Spleen (tissue), 11 donors: ENCODE measurements at regions not wholly inside any gene's neighbourhood (a gene's known extent, or its start where the extent isn't known, plus 50 kb on each side); places are given as distances from the start of the nearest gene placed in this dataset.

Experiments
- DNase-seq: peaks from one replicate; pipeline ENCODE4 v3.0.0-alpha.2; 2020
- H3K27ac ChIP-seq, 8 donors: fragments of 200-600 bp; sonication (generic) in 7 of 8; 1 replicate in 4 of 8; 2 replicates in 4 of 8; pipeline versions ENCODE4 v1.5.0 to v1.8.0; 2016 to 2021; ENCODE audit warnings: inconsistent platforms in 4 of 8, mild to moderate bottlenecking in 4 of 8, moderate library complexity in 1 of 8
- H3K27me3 ChIP-seq, 7 donors: fragments of 200-600 bp; sonication (generic) in 6 of 7; replicated peaks in 1 of 7; 1 replicate in 4 of 7; 2 replicates in 3 of 7; pipeline versions ENCODE4 v1.5.0 to v1.8.0; 2016 to 2021; ENCODE audit warnings: inconsistent platforms in 3 of 7, mild to moderate bottlenecking in 1 of 7
- H3K36me3 ChIP-seq, 6 donors: fragments of 200-600 bp; sonication (generic) in 5 of 6; 1 replicate in 4 of 6; 2 replicates in 2 of 6; pipeline versions ENCODE4 v1.5.0 to v1.8.0; 2016 to 2021; ENCODE audit warnings: inconsistent platforms in 2 of 6
- H3K4me1 ChIP-seq, 6 donors: fragments of 200-600 bp; sonication (generic) in 5 of 6; 1 replicate in 3 of 6; 2 replicates in 3 of 6; pipeline versions ENCODE4 v1.5.0 to v1.8.0; 2016 to 2021; ENCODE audit warnings: inconsistent platforms in 3 of 6
- H3K4me3 ChIP-seq, 8 donors: fragments of 200-600 bp; sonication (generic) in 7 of 8; 1 replicate in 4 of 8; 2 replicates in 4 of 8; pipeline versions ENCODE4 v1.5.0 to v1.8.0; 2016 to 2021; ENCODE audit warnings: inconsistent platforms in 4 of 8, mild to moderate bottlenecking in 4 of 8, moderate library complexity in 2 of 8
- H3K9me3 ChIP-seq, 8 donors: fragments of 200-600 bp; sonication (generic) in 7 of 8; 1 replicate in 4 of 8; 2 replicates in 4 of 8; pipeline versions ENCODE4 v1.5.0 to v1.8.0; 2016 to 2021; ENCODE audit warnings: inconsistent platforms in 4 of 8
- CTCF ChIP-seq, 11 experiments: fragments of 200-600 bp in 7 of 11; fragments of 450-650 bp in 4 of 11; sonication (generic) in 4 of 11; IDR thresholded peaks in 8 of 11; conservative IDR thresholded peaks in 3 of 11; 1 replicate in 7 of 11; 2 replicates in 4 of 11; pipeline versions ENCODE4 v1.4.0 to v1.8.0; 2016 to 2021; ENCODE audit warnings: antibody characterized with exemption in 11 of 11, inconsistent platforms in 4 of 11, mild to moderate bottlenecking in 1 of 11
- POLR2A ChIP-seq, 3 donors: fragments of 450-650 bp; IDR thresholded peaks; one replicate each; pipeline ENCODE4 v1.5.1; 2017; ENCODE audit warnings: antibody characterized with exemption in 3 of 3, mild to moderate bottlenecking in 1 of 3
- POLR2AphosphoS5 ChIP-seq, 3 donors: sonication (generic); formaldehyde crosslinking; IDR thresholded peaks; one replicate each; pipeline ENCODE4 v1.5.1; 2017; ENCODE audit warnings: antibody characterized with exemption in 3 of 3
- WGBS, 5 donors: extraction: QIAGEN DNeasy Blood & Tissue Kit in 3 of 5; methylation state at CpG; one replicate each; pipeline versions ENCODE4 v1.1.5 to v1.1.7; 2013 to 2018; 5-methylcytosine and 5-hydroxymethylcytosine counted together
- intact Hi-C: fragments of 100-400 bp; cut with DNase I; formaldehyde crosslinking; loops from one replicate; pipeline ENCODE4 v1.15.0; 2023; ENCODE audit warnings: low total_unique reads
- donor health status: healthy with polysubstance abuse.
- donor health status: DM: no; HTN: no; CAD: no; lungs with moderate emphysema.
- donor health status: DM: no; HTN: no; CAD: no.
- donor health status: Bipolar disorder and iron deficiency.
- donor health status: healthy.
- donor health status: DM: no; HTN: no; CAD: no.
- donor health status: DM: yes; HTN: yes; CAD: no.

GRCh38 chr1:186595969-186596368 is 84.3 kb downstream of the PTGS2 start:
- Histone ChIP-seq H3K27ac (no peak overlapping the region), H3K9me3 (peaks cover 0 to 23% (median 12%) of the 10 kb centered on the region in 8 donors), H3K4me3 (no peak overlapping the region), H3K27me3 (no peaks in the 10 kb centered on the region), H3K36me3 (no peaks in the 10 kb centered on the region), H3K4me1 (no peaks in the 10 kb centered on the region)
- DNase-seq, result no peak
- no peak for TF ChIP-seq POLR2AphosphoS5 (IDR thresholded peaks at IDR 0.05)
- TF ChIP-seq POLR2A (IDR thresholded peaks at IDR 0.05), result no peak
- TF ChIP-seq CTCF (IDR thresholded peaks at IDR 0.05 in 8 of 11, conservative IDR thresholded peaks at IDR 0.05 in 3 of 11), result no peak
- 49 to 71% (median 59%) methylated on average over 3 of the region's 3 CpGs for WGBS, 5 donors
- intact Hi-C loops, result no loop called here

- H3K27ac ChIP-seq, result no peak overlapping the region
- peaks cover 0 to 13% (median 6%) of the 10 kb centered on the region in 8 donors for H3K9me3 ChIP-seq
- no peaks in the 10 kb centered on the region for H3K27me3 ChIP-seq
- H3K4me3 ChIP-seq, result no peak overlapping the region
- WGBS, 5 donors, result 61 to 78% (median 69%) methylated on average over 5 of the region's 5 CpGs
- no peak for TF ChIP-seq POLR2AphosphoS5 (IDR thresholded peaks at IDR 0.05)
- no peak for TF ChIP-seq POLR2A (IDR thresholded peaks at IDR 0.05)
- no peak for TF ChIP-seq CTCF (IDR thresholded peaks at IDR 0.05 in 8 of 11, conservative IDR thresholded peaks at IDR 0.05 in 3 of 11)
- no peaks in the 10 kb centered on the region for H3K36me3 ChIP-seq
- intact Hi-C loops, result no loop called here
- H3K4me1 ChIP-seq, result peaks cover 0 to 15% (median 0%) of the 10 kb centered on the region in 6 donors
- no peak for DNase-seq
These were observed 101.8 kb downstream of the PTGS2 start for GRCh38 chr1:186578325-186579016.

GRCh38 chr1:186577633-186578032 is 102.6 kb downstream of the PTGS2 start:
- Histone ChIP-seq H3K4me3 (no peak overlapping the region), H3K4me1 (peaks cover 0 to 15% (median 0%) of the 10 kb centered on the region in 6 donors), H3K9me3 (peaks cover 0 to 4% (median 0%) of the 10 kb centered on the region in 8 donors), H3K27ac (no peak overlapping the region), H3K36me3 (no peaks in the 10 kb centered on the region), H3K27me3 (no peaks in the 10 kb centered on the region)
- TF ChIP-seq POLR2A (IDR thresholded peaks at IDR 0.05) (no peak), POLR2AphosphoS5 (IDR thresholded peaks at IDR 0.05) (no peak), CTCF (IDR thresholded peaks at IDR 0.05 in 8 of 11, conservative IDR thresholded peaks at IDR 0.05 in 3 of 11) (no peak)
- 74 to 98% (median 91%) methylated on average over 3 of the region's 3 CpGs for WGBS, 5 donors
- no peak for DNase-seq
- intact Hi-C loops, result no loop called here

- TF ChIP-seq CTCF (IDR thresholded peaks at IDR 0.05 in 8 of 11, conservative IDR thresholded peaks at IDR 0.05 in 3 of 11) (no peak), POLR2AphosphoS5 (IDR thresholded peaks at IDR 0.05) (no peak), POLR2A (IDR thresholded peaks at IDR 0.05) (no peak)
- Histone ChIP-seq H3K27ac (no peak overlapping the region), H3K4me1 (peaks cover 0 to 15% (median 0%) of the 10 kb centered on the region in 6 donors), H3K9me3 (no peaks in the 10 kb centered on the region), H3K36me3 (no peaks in the 10 kb centered on the region), H3K27me3 (no peaks in the 10 kb centered on the region), H3K4me3 (no peak overlapping the region)
- WGBS, 5 donors, result 86 to 95% (median 89%) methylated on average over 2 of the region's 2 CpGs
- intact Hi-C loops, result no loop called here
- DNase-seq, result no peak
These were observed 103.0 kb downstream of the PTGS2 start for GRCh38 chr1:186577216-186577615.
